ENCODE measurements at regions not wholly inside any gene's neighbourhood (a gene's known extent, or its start where the extent isn't known, plus 50 kb on each side); places are given as distances from the start of the nearest gene placed in this dataset.

GRCh38 chr2:84362541-84362940 lies 96.5 kb downstream of the SUCLG1 start (continued):
- TF ChIP-seq CHD7 (IDR thresholded peaks at IDR 0.05; ENCODE audit: low read depth, low read length), result no peak
- TF ChIP-seq SETDB1 (IDR thresholded peaks at IDR 0.05; ENCODE audit: low read length), result no peak
- TF ChIP-seq HDAC6 (IDR thresholded peaks at IDR 0.05; ENCODE audit: low read depth, low read length), result no peak
- no peak for TF ChIP-seq PRDM10 (IDR thresholded peaks at IDR 0.05; ENCODE audit: partially characterized antibody)
- no peak for TF ChIP-seq TRIM25 (IDR thresholded peaks at IDR 0.05; ENCODE audit: borderline replicate concordance)
- no peak for TF ChIP-seq ESRRB (CRISPR knock-in tag; IDR thresholded peaks at IDR 0.05; ENCODE audit: borderline replicate concordance)
- no peak for TF ChIP-seq SMARCE1 (IDR thresholded peaks at IDR 0.05)
- TF ChIP-seq RFX7 (CRISPR knock-in tag; IDR thresholded peaks at IDR 0.05), result no peak
